ENCODE measurements at regions not wholly inside any gene's neighbourhood (a gene's known extent, or its start where the extent isn't known, plus 50 kb on each side); places are given as distances from the start of the nearest gene placed in this dataset.

DNA sequence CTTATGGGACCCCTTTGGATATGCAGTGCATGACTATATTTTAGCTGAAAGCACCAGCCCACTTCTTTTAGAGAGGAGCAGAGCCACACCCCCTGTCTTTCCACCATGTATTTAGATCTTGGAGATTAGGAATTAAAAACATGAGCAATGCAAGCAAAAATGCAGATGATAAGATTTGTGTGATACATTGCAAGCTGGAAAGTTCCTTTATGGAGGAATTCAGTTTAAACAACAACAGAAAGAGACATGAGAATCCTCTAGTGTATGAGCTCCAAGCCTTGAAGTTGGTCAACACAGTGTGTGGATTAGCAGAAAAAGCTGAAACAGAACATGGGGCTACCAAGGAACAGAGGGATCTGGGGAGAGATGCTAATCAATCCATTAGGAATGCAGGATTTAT lies 529.8 kb upstream of the NBEA start:
- DNase-seq (ENCODE audit: low read depth in 2 of 2): no peak

DNA sequence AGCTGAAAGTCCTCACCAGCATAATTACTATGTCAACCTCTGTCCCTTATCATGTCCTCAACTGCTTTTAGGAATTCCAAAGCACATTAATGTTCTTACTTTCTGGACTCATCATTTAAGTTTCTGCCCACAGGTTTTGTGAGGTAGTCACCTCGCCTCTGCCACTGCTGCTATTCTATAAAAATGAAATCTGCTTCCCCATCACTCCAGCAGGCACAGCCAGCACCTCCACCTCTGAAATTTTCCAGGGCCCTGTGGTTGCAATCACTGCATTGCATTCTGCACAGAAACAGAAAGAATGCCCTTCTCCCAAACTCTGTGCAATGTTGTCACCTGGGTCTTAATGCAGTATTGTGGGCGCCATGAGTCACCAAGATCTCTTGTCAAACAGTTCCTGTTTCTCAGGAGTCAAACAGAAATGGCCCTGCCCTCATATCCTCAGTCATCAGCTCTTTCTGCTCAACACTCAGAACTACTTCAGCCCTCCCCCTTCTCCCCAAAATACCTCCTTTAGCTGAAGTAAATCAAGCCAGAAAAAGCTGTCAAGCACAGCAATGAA lies 529.2 kb upstream of the NBEA start:
- no peak for DNase-seq (ENCODE audit: low read depth in 2 of 2)

DNA sequence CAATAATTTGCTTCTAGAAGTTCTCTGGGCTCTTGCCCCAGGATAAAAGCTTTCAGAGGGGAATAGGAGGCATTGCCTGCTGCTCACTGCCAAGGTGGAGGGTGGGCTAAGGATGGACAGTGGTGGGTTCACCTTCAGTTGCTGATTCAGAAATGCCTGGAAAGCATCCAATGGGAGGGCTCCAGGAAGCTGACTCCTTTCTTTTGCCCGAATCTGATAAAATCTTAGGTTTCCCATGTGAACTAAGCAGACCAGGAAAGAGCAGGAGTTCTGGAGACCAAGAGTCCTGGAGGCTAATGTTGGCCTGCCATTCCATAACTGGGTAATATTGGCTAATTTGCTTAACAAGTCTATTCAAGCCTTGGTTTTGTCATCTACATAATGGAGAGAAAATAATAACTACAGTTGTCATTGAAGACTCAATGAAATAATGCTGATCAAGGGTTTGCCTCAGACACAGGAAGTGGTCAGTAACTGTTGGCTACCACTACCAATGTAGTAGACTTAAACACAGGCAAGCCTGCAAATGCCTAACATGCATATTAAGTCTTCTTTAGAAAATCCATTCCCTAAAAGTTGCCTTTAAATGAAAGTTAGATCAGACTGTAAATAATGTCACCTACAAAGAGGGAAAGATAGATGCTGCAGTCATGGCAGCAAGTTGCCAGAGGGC lies 528.4 kb upstream of the NBEA start:
- no peak for DNase-seq (ENCODE audit: low read depth in 2 of 2)

DNA sequence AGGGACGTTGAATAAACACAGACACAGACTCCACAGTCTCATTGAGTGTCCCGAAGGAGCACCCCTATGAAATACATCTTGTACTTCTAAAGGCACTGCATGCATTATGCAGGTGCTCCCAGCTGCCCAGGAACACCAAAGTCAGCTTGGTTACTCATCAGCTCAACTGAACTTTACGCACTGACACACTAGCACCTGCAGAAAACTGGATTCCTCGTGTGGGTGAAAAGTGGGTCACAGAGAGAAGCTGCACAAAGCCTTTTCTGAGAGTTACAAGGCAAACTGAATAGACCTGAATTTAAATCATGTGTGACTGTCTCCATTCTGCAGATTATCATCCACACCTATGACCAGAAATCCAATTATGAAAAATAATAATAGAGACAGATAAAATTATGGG lies 527.5 kb upstream of the NBEA start:
- DNase-seq (ENCODE audit: low read depth in 2 of 2): no peak

DNA sequence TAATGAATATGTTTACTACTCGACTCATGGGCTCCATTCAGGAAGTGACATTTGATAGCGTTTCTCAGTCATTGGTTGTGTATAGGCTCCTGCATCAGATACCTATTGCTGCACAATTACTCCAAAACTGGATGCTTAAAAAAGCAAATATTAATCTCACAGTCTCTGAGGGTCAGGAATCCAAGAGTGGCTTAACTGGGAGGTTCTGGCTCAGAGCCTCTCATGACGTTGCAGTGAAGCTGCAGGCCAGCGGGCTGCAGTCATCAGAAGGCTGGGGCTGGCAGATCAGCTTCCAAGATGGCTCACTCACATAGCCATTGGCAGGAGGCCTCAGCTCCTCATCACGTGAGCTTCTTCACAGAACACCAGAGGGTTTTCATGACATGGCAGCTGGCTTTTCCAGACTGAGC lies 525.1 kb upstream of the NBEA start:
- no peak for DNase-seq (ENCODE audit: low read depth in 2 of 2)

DNA sequence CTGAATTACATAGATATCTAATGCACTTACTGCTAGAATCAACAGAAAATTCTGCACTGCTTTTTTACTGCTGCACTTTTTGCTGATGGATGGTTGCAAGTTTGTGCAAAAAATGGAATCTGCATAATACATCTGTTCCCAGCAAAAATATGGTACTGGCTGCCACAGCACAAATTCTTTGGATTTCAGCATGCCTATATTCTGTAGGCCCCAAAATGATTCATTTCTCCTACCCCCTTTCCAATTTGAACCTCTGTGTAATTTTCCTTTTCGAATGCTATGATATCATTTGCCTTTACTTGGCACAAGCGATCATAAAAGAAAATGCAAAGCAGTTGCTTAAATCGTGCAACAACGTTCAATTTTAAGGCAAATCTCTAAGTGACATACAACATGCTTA lies 524.2 kb upstream of the NBEA start:
- no peak for DNase-seq (ENCODE audit: low read depth in 2 of 2)

DNA sequence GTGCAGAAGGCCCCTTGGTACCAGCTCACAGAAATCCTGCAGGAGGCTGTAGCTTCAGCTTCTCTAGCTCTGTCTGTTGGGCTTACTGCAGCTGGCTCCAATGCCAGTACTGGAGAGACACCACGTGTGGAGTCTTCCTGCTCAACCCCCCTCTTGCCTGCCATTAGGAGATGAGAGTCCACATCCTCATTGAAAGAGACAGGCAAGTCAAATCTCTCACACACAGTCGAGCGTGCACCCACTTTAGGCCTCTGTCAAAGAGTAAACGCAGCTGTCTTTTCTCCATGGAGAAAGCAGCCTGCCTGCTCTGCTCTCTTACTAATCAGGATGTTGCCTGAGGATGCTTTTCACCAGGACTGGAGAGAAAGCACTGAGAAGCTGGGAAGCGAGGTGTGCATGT lies 523.0 kb upstream of the NBEA start:
- no peak for DNase-seq (ENCODE audit: low read depth in 2 of 2)

DNA sequence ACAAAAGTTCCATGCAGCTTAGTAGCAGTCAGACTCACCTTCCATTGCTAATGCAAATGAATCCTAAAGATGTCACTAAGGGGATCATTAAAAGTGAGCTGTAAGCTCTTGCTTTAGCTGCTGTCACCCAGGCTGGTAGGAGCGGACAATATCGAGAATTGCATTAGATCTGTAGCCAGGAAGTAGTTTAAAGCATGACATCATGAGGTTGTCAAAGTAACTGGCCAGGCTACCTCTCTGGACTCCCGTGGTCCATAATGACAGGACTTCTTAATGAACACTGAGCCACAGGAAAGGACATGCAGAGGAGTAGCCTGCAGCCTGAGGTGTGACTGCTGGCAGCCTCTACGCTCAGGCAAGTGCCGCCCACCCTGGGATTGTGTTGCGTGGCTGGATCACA lies 522.3 kb upstream of the NBEA start:
- no peak for DNase-seq (ENCODE audit: low read depth in 2 of 2)

DNA sequence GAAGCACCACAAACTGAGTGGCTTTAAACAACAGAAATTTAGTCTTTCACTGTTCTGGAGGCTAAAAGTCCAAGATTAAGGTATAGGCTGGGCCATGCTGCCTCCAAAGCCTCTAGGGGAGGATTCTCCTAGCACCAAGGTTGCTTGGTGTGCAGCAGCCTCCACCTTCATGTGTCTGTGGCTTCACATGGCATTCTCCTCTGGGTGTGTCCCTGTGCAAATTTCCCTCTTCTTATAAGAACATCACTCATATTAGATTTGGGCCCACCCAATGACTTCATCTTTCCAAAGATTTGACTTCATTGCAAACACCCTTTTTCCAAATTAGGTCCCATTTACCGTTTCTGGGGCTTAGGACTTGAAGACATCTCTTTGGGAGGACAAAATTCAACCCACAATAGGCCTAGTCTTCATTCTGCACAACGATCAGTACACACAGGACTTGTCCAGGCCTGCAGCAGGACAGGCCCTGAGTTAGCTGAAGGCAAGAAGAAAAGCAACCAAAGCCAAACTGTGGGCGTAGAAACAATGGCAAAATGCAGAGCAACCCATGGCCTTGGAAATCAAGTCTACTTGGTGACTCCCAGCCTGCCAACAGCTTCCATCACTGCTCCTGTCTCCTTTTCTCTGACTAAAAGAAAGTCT lies 521.2 kb upstream of the NBEA start:
- DNase-seq (ENCODE audit: low read depth in 2 of 2): no peak

DNA sequence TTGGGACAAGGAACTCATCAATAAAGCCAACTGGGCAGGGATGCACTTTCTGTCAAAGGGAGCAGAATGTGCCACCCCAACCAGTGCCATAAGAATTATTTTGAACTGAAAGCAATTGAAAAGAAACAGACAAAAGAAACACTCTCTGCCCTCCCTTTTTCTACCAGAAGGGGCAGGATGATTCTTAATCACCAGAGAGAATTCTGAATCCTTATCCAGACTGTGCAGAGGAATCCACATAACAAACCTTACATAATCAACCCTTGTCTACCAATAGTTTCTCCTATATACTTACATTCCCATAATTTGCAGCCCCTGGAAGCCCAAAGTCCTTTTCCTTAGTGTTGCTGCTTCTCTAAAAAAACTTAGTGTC lies 520.7 kb upstream of the NBEA start:
- no peak for DNase-seq (ENCODE audit: low read depth in 2 of 2)

DNA sequence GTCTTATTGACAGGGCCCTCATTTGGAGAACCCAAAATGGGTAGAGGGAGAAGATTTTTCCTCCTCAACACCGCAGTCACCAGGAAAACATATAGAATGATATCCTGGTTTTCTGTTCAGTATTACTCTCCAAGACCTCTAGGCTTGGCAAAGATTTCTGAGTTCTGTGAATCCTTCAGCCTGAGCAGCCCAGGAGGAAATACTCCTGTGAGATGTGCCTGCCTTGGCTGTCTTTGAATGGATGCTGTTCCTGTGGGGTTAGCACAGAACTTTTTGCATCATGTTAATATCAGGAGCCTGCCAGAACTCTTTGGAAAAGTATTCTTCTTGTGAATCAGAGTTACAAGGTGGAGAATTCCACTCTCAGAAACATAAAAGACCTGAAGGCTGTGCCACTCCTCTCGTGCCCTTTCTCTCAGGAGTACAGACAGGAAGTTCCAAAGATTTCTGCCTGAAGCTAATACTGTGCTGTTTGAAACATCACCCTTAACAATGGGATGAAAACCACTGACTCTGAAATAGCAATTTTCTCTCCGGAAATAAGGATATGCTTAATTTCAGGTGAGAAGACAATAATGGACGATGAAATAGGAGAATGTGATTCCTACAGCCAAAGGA lies 520.1 kb upstream of the NBEA start:
- no peak for DNase-seq (ENCODE audit: low read depth in 2 of 2)

DNA sequence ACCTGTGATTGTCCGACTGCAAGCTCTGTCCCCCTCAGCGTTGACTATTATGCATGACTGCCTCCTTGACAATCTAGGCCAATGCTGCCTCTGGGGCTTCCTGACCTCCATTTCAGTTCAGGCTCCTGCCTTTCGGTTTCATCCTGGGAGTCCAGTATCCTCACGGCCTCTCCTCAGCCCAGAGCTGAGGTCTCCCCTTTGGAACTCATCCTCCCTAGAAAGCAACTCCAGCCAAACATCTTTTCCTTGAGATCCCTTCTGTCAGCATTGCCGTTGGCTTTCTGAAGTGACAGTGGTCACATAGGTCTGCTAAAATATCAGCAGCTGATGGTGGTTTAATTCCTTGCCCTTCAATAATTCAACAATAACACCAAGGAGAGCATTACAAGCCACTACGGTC lies 519.1 kb upstream of the NBEA start:
- no peak for DNase-seq (ENCODE audit: low read depth in 2 of 2)

DNA sequence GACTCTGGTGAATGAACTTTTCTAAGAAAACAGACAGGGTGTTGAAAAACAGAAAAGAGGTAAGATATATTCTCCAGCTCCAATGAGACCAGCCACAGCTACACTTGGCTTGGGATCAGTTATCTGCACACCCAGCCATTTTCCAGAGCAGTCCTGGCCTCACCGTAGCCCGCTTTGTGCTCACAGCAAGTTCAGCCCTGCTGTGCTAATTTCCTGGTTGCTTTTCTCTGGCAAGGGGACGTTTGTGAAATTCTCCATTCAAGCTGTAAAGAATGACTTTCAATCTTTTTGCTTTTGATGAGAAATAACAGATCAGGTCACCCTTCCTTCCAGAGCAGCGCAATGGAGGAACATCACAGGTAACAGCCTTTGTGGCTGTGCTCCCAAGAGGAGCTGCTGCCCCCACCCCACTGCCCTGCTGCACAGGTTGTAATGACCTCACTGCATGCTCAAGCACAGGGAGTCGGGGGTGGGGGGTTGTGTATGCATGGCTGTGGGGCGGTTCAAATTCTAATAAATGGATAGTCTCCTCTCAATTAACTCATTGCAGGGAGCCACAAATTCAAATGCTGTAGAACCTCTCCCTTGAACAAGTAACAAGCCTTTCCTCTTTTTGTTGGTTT lies 516.6 kb upstream of the NBEA start:
- DNase-seq (ENCODE audit: low read depth in 2 of 2): no peak

DNA sequence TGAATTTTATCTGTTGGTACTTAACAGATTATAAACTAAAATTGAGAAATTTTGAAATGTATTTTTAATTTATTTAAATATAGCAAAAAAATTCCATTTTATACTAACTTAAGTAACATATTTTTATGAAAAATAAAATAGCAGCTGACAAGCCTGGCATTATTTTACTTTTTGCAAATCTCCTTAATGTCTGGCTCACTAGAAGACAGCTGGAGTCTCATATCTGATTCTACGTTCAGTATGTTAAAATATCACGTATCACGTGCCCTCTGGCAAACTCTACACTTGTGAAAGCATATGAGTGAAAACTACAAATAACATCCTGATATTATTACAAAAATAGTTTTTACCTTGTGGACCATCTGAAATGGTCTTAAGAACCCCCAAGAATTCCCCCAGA lies 513.2 kb upstream of the NBEA start:
- DNase-seq (ENCODE audit: low read depth in 2 of 2): no peak

DNA sequence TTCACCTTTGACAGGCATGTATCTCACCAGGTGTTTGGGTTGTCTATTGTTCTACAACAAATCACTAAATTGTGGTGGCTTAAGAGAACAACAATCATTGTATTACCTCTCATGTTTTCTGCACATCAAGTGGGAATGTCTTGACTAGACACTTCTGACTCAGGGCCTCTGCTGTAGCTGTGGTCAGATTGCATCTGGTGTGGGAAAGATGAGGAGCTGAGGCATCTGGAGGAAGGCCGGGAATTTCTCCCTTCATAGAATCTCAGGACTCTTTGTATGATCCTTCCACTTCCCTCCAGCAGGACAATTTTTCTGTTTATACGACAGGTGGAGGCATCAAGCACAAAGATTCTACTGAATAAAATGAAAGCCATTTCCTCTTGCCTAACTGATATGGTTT lies 511.8 kb upstream of the NBEA start:
- DNase-seq (ENCODE audit: low read depth in 2 of 2): no peak

DNA sequence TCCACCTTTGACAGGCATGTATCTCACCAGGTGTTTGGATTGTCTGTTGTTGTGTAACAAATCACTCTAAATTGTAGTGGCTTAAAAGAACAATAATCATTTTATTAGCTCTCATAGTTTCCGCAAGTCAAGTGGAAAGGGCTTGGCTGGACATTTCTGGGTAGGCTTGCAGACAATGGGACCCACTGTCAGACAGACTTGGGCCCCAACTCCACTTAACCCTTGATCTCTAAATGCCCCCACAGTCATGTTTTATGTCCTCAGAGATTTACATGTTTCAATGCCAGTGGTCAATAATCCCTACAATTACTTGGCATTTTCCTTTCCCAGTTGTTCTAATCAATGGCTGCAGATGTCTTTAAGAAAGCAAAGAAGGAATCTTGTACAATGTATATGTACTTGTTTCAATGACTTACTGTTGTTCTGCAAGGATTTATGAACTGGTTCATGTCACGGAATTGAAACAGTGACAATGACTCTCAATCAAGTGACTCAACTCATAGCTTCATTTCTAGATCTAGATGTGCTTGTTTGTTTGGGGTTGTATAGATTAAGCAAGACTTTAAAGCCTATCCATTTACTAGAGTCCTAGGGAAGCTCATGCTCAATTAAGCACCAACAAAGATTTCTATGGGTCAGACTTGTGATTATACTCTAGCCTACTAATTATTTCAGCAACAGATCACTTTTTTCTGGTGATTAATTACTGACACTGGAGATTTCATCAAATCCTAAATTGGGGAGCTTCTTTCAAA lies 510.1 kb upstream of the NBEA start:
- no peak for DNase-seq (ENCODE audit: low read depth in 2 of 2)

DNA sequence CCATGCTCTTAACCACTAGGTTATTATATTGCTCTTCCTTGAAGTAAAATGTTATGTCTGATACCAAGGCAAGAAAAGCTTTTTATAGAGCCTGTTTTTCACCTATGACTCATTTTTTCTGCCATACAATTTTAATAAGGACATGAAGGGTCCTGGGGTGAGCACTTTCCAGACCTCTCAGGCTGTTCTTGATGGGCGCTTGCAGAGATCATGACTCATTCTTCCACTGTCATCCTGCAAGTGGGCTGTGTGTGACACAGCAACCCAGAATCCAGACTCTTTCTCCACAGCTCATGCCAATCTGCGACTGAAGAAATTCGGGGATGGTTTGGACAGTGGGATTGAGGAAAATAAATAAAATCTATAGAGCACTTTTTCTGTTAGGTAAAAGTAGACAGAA lies 506.7 kb upstream of the NBEA start:
- DNase-seq (ENCODE audit: low read depth in 2 of 2): no peak

DNA sequence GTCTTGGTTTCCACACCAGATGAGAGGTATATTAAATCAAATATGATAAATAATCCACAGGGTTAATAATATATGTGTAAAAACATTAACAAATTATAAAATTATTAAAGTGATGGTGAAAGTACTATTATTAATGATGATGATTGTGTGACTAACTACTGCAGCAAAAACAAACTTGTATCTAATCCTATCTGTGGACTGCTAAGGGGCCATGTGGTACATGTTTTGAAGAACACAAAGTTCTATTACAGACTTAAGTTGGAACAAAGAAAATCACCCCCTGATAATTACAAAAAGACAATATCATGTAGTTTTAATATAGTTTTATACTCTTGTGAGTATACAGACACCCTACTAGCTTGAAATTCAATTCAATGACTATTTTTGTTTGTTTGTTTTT lies 504.2 kb upstream of the NBEA start:
- DNase-seq (ENCODE audit: low read depth in 2 of 2): no peak

DNA sequence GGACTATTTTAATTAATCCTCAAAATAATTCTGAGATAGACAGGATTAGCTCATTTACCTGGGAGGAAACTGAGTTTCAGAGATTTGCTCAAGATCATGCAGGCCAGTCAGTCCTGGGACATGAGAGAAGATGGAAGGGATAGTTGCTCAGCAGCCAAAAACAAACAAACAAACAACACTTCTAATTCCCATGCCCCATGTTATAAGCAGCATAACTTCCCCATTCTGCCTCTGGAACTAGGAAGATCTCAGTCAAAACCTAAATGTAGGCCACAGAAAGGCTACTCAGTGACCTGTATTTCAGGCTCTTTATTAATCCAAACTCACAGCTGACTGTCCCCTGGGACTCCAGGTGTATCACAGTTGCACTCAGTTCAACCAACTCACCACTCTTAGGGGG lies 489.2 kb upstream of the NBEA start:
- DNase-seq (ENCODE audit: low read depth in 2 of 2): no peak

DNA sequence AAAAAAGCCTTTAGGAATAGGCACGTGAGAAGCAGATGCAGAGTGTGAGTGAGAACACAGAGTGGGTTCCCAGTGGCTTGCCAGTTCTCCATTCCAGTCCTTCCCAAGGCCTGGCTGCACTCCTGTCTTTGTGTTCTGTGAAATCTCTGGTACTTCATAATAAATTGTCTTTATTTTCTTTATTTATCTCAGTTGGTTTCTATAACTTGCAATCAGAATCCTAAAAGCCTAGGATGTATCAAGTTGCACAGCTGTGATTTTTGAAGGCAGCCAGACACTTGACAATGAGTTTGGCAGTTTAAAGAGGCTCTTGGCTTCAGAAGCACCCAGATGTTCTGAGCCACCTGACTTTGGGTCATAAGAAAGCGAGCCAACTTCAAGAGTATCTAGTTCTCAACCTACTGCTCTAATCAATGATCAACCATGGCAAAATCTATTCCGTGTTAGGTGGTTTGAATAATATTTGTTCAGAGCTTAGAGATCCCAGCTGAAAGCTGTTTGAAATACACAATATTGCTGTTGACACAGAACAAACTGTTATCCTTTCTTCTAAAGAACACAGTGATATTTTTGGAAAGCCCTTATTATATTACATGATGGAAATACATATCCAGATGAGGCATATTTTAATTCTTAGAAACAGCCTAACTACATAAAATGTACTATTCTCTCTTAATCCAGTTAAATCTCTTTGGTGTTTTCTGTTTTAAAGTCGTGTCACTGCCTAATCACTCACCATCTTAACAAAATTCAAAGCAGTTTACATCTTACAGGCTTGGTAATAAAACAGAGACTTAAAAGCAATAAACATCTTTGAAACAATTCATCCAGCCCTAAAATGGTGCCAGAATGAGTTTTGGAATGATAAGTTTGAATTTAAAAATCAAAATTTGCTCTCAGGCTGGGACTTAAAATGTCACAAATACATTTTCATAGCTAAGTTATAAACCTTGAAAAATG lies 483.0 kb upstream of the NBEA start:
- no peak for DNase-seq (ENCODE audit: low read depth in 2 of 2)

DNA sequence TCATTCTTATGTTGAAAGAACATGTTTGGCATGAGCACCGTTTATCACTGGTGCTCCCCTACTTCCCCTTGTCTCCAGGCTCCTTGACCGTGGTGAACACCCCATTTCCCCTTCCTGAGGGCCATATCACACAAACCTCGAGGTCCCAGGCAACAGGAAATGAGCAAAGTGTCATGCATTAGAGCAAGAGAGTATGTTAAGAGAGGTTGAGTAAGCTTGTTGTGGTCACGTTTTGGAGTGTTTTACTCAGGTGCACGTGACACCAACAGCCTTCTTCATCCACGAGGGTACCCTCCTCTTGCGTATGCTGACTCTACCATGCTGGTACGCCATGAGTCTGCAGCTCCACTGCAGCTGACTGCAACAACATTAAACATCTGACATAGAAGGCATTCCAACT lies 482.2 kb upstream of the NBEA start:
- DNase-seq (ENCODE audit: low read depth in 2 of 2): no peak

Measured in stimulated activated CD4-positive, alpha-beta T cell treated with anti-CD3 and anti-CD28 coated beads, Interleukin-4, amount 100 ng/mL, for 48 hours (primary cell).